ENCODE measurements at regions not wholly inside any gene's neighbourhood (a gene's known extent, or its start where the extent isn't known, plus 50 kb on each side); places are given as distances from the start of the nearest gene placed in this dataset.

GRCh38 chr18:963276-963675 lies 58.6 kb downstream of the ADCYAP1 start:
- TF ChIP-seq CTCF (IDR thresholded peaks at IDR 0.05; ENCODE audit: insufficient read depth, low read depth, low read length): no peak
- TF ChIP-seq EZH2 (IDR thresholded peaks at IDR 0.05; ENCODE audit: insufficient read depth, low read length): no peak

Measured in astrocyte (in vitro differentiated cells and primary cell).